H1 (cell line): ENCODE measurements at regions not wholly inside any gene's neighbourhood (a gene's known extent, or its start where the extent isn't known, plus 50 kb on each side); places are given as distances from the start of the nearest gene placed in this dataset.

ENCODE experiments used
- CTCF ChIA-PET: fragments of 300-600 bp; sonication (Branson Sonifier 250); formaldehyde crosslinking; loops from one replicate; lab custom pipeline; 2021; ENCODE audit not compliant: partially characterized antibody; lab: Charles Lee
- POLR2A ChIA-PET: fragments of 300-600 bp; sonication (Branson Sonifier 250); formaldehyde crosslinking; loops from one replicate; lab custom pipeline; 2021; ENCODE audit warnings: inconsistent platforms; ENCODE audit not compliant: partially characterized antibody; lab: Charles Lee
- DNase-seq, 2 experiments: peaks; one replicate each; pipeline versions ENCODE4 v3.0.0 to v3.0.0-alpha.2; 2010 to 2022; ENCODE audit warnings: low spot score in 2 of 2, low read depth in 1 of 2, mixed read lengths in 1 of 2
- FAIRE-seq: peaks from 2 replicates; lab custom pipeline; 2011; peaks lifted over from hg19 to GRCh38; lab: Jason Lieb, UNC
- H2AFZ ChIP-seq: 2 replicates; pipeline ENCODE4 v1.8.1; 2012; ENCODE audit warnings: low read length, inconsistent platforms
- H2AK5ac ChIP-seq: 2 replicates; pipeline ENCODE4 v1.6.1; 2013; ENCODE audit warnings: low read depth, low read length
- H2BK120ac ChIP-seq: replicated peaks from 2 replicates; pipeline ENCODE3; 2013; ENCODE audit warnings: low read depth, low read length, inconsistent platforms
- H2BK12ac ChIP-seq: 2 replicates; pipeline ENCODE4 v1.6.1; 2013; ENCODE audit warnings: low read depth, low read length
- H2BK15ac ChIP-seq: 2 replicates; pipeline ENCODE4 v1.6.1; 2013; ENCODE audit warnings: low read length
- H2BK20ac ChIP-seq: 2 replicates; pipeline ENCODE4 v1.6.1; 2013; ENCODE audit warnings: low read length
- H2BK5ac ChIP-seq: 2 replicates; pipeline ENCODE4 v1.6.1; 2013; ENCODE audit warnings: low read depth, low read length
- H3K14ac ChIP-seq: 2 replicates; pipeline ENCODE4 v1.6.1; 2013; ENCODE audit warnings: inconsistent platforms; ENCODE audit not compliant: insufficient read length
- H3K18ac ChIP-seq: 2 replicates; pipeline ENCODE4 v1.6.1; 2013; ENCODE audit warnings: low read length; ENCODE audit errors: extremely low read depth
- H3K23ac ChIP-seq: 2 replicates; pipeline ENCODE4 v1.6.1; 2013; ENCODE audit warnings: inconsistent platforms; ENCODE audit not compliant: insufficient read length
- H3K23me2 ChIP-seq: 2 replicates; pipeline ENCODE4 v1.6.1; 2013; ENCODE audit warnings: low read depth, low read length
- H3K27ac ChIP-seq: 2 replicates; pipeline ENCODE4 v1.6.1; 2011; ENCODE audit warnings: low read depth, low read length, inconsistent platforms
- H3K27me3 ChIP-seq, 4 experiments: replicated peaks in 1 of 4; 1 replicate in 1 of 4; 2 replicates in 3 of 4; pipeline versions ENCODE4 v1.6.1 to v1.8.1; 2011 to 2013; ENCODE audit warnings: low read length in 3 of 4, mild to moderate bottlenecking in 3 of 4, inconsistent platforms in 2 of 4, mixed read lengths in 2 of 4, moderate library complexity in 1 of 4; ENCODE audit not compliant: control insufficient read depth in 3 of 4, insufficient read depth in 3 of 4; ENCODE audit errors: extremely low read depth in 1 of 4
- H3K36me3 ChIP-seq, 4 experiments: 2 replicates each; pipeline versions ENCODE4 v1.6.1 to v1.8.1; 2011 to 2013; ENCODE audit warnings: mild to moderate bottlenecking in 4 of 4, low read length in 3 of 4, moderate library complexity in 2 of 4, control low read depth in 1 of 4, inconsistent platforms in 1 of 4; ENCODE audit not compliant: insufficient read depth in 4 of 4, control insufficient read depth in 2 of 4
- H3K4ac ChIP-seq: replicated peaks from 2 replicates; pipeline ENCODE3; 2013; ENCODE audit warnings: low read length, low read depth, mixed read lengths, inconsistent platforms; ENCODE audit not compliant: insufficient read length
- H3K4me1 ChIP-seq, 4 experiments: replicated peaks in 1 of 4; 1 replicate in 1 of 4; 2 replicates in 3 of 4; pipeline versions ENCODE4 v1.6.1 to v1.8.1; 2011 to 2013; ENCODE audit warnings: low read length in 3 of 4, inconsistent platforms in 2 of 4, mixed read lengths in 1 of 4; ENCODE audit not compliant: insufficient read depth in 4 of 4, control insufficient read depth in 3 of 4
- H3K4me2 ChIP-seq, 2 experiments: 2 replicates each; pipeline versions ENCODE4 v1.6.1 to v1.8.1; 2011 to 2013; ENCODE audit warnings: low read depth in 2 of 2, low read length in 2 of 2, control low read depth in 1 of 2, inconsistent platforms in 1 of 2, mild to moderate bottlenecking in 1 of 2; ENCODE audit not compliant: insufficient read depth in 1 of 2
- H3K4me3 ChIP-seq, 4 experiments: fragments of 200-600, 300-600 bp in 1 of 4; sonication (generic), shearing (Covaris generic), sonication (Bioruptor Twin) in 1 of 4; 2 replicates each; pipeline versions ENCODE4 v1.5.1 to v1.8.1; 2011 to 2016; ENCODE audit warnings: low read length in 4 of 4, low read depth in 3 of 4, control low read depth in 2 of 4, inconsistent platforms in 2 of 4, mild to moderate bottlenecking in 2 of 4, mixed read lengths in 1 of 4, moderate library complexity in 1 of 4; ENCODE audit not compliant: insufficient read depth in 2 of 4; ENCODE audit errors: extremely low read depth in 1 of 4
- H3K56ac ChIP-seq: replicated peaks from 2 replicates; pipeline ENCODE3; 2013; ENCODE audit warnings: low read depth, mild to moderate bottlenecking, mixed read lengths, low read length, inconsistent platforms; ENCODE audit not compliant: insufficient read length
- H3K79me1 ChIP-seq: 2 replicates; pipeline ENCODE4 v1.6.1; 2013; ENCODE audit warnings: low read depth, low read length, control low read depth
- H3K79me2 ChIP-seq, 2 experiments: 2 replicates each; pipeline versions ENCODE4 v1.6.1 to v1.8.1; 2012 to 2013; ENCODE audit warnings: low read length in 2 of 2, mild to moderate bottlenecking in 2 of 2, inconsistent platforms in 1 of 2; ENCODE audit not compliant: insufficient read depth in 2 of 2, control insufficient read depth in 1 of 2
- H3K9ac ChIP-seq, 4 experiments: replicated peaks in 1 of 4; 1 replicate in 1 of 4; 2 replicates in 3 of 4; pipeline versions ENCODE4 v1.6.1 to v1.8.1; 2011 to 2013; ENCODE audit warnings: low read depth in 3 of 4, low read length in 3 of 4, control low read depth in 2 of 4, mild to moderate bottlenecking in 2 of 4, moderate library complexity in 2 of 4, inconsistent platforms in 1 of 4; ENCODE audit errors: extremely low read depth in 1 of 4
- H3K9me3 ChIP-seq, 2 experiments: 2 replicates each; pipeline versions ENCODE4 v1.6.1 to v1.8.1; 2012 to 2013; ENCODE audit warnings: mild to moderate bottlenecking in 2 of 2, moderate library complexity in 2 of 2, control low read depth in 1 of 2, inconsistent platforms in 1 of 2, low read depth in 1 of 2, low read length in 1 of 2, mixed read lengths in 1 of 2; ENCODE audit not compliant: insufficient read depth in 2 of 2
- H4K20me1 ChIP-seq, 2 experiments: replicated peaks in 1 of 2; 2 replicates each; pipeline versions ENCODE3 to v1.8.1; 2011 to 2013; ENCODE audit warnings: inconsistent platforms in 2 of 2, low read length in 2 of 2, mild to moderate bottlenecking in 1 of 2; ENCODE audit not compliant: insufficient read depth in 2 of 2, control insufficient read depth in 1 of 2
- H4K5ac ChIP-seq: 2 replicates; pipeline ENCODE4 v1.6.1; 2013; ENCODE audit warnings: low read length, low read depth, mixed read lengths, inconsistent platforms; ENCODE audit not compliant: insufficient read length
- H4K8ac ChIP-seq: 2 replicates; pipeline ENCODE4 v1.8.0; 2013; ENCODE audit warnings: mild to moderate bottlenecking, moderate library complexity, low read length, inconsistent platforms; ENCODE audit not compliant: insufficient read depth; ENCODE audit errors: extremely low read depth
- H4K91ac ChIP-seq: replicated peaks from 2 replicates; pipeline ENCODE3; 2013; ENCODE audit warnings: low read length, mixed read lengths, inconsistent platforms; ENCODE audit not compliant: insufficient read length
- BACH1 ChIP-seq: IDR thresholded peaks from 2 replicates; pipeline ENCODE4 v1.6.1; 2012; ENCODE audit warnings: low read length, improper control_type of control experiment
- BCL11A ChIP-seq, 2 experiments: IDR thresholded peaks; one replicate each; pipeline ENCODE4 v1.6.1; 2011; ENCODE audit warnings: low read depth in 2 of 2, low read length in 2 of 2, mild to moderate bottlenecking in 2 of 2
- CBX8 ChIP-seq: fragments of 300-800, 300-1000 bp; sonication (generic); IDR thresholded peaks from 2 replicates; pipeline ENCODE4 v1.7.1; 2016; ENCODE audit warnings: low read depth, low read length, borderline replicate concordance
- CHD1 ChIP-seq: IDR thresholded peaks from 2 replicates; pipeline ENCODE4 v1.6.1; 2012; ENCODE audit warnings: low read depth, low read length, improper control_type of control experiment
- EP300 ChIP-seq, 2 experiments: IDR thresholded peaks; 1 replicate in 1 of 2; 2 replicates in 1 of 2; pipeline ENCODE4 v1.6.1; 2011 to 2012; ENCODE audit warnings: low read depth in 2 of 2, low read length in 2 of 2, mild to moderate bottlenecking in 2 of 2, borderline replicate concordance in 1 of 2, inconsistent platforms in 1 of 2, moderate library complexity in 1 of 2
- FOSL1 ChIP-seq: IDR thresholded peaks from 2 replicates; pipeline ENCODE4 v1.6.1; 2011; ENCODE audit warnings: mild to moderate bottlenecking, low read depth, low read length, moderate library complexity; ENCODE audit not compliant: insufficient read depth
- GABPA ChIP-seq: IDR thresholded peaks from 2 replicates; pipeline ENCODE4 v1.6.1; 2011; ENCODE audit warnings: mild to moderate bottlenecking, low read length, moderate library complexity, borderline replicate concordance; ENCODE audit not compliant: insufficient read depth
- NRF1 ChIP-seq: IDR thresholded peaks from 2 replicates; pipeline ENCODE4 v1.6.1; 2011; ENCODE audit warnings: mild to moderate bottlenecking, low read depth, low read length, improper control_type of control experiment
- RAD21 ChIP-seq, 2 experiments: IDR thresholded peaks in 1 of 2; conservative IDR thresholded peaks in 1 of 2; 2 replicates each; pipeline ENCODE4 v1.6.1; 2011; ENCODE audit warnings: low read depth in 2 of 2, low read length in 2 of 2, improper control_type of control experiment in 1 of 2, inconsistent platforms in 1 of 2, mild to moderate bottlenecking in 1 of 2, moderate library complexity in 1 of 2
- RBBP5 ChIP-seq: IDR thresholded peaks from 2 replicates; pipeline ENCODE4 v1.7.1; 2012; ENCODE audit warnings: low read depth, mild to moderate bottlenecking, inconsistent platforms, low read length, moderate library complexity, borderline replicate concordance
- RXRA ChIP-seq: IDR thresholded peaks from 2 replicates; pipeline ENCODE4 v1.6.1; 2011; ENCODE audit warnings: low read depth, mild to moderate bottlenecking, low read length, moderate library complexity; ENCODE audit not compliant: insufficient read depth
- SIRT6 ChIP-seq: IDR thresholded peaks from one replicate; pipeline ENCODE4 v1.7.1; 2012; ENCODE audit warnings: low read length, inconsistent platforms
- SP4 ChIP-seq: IDR thresholded peaks from 2 replicates; pipeline ENCODE4 v1.6.1; 2012; ENCODE audit warnings: low read length, inconsistent platforms
- TCF12 ChIP-seq: IDR thresholded peaks from 2 replicates; pipeline ENCODE4 v1.6.1; 2011; ENCODE audit warnings: low read depth, mild to moderate bottlenecking, low read length
- YY1 ChIP-seq: IDR thresholded peaks from 2 replicates; pipeline ENCODE4 v1.6.1; 2011; ENCODE audit warnings: low read depth, mild to moderate bottlenecking, low read length
- ZNF274 ChIP-seq: IDR thresholded peaks from 2 replicates; pipeline ENCODE4 v1.7.0; 2012; ENCODE audit warnings: low read length, borderline replicate concordance; ENCODE audit errors: extremely low read depth

- CTCF ChIA-PET, result interaction anchor here (0.8 to 1.4 kb wide), 3 partner anchors 28 to 68 kb away, joined by 3 read pairs; no protein-coding TSS in a partner anchor
- no peak overlapping the region for H3K4ac ChIP-seq
- POLR2A ChIA-PET, result interaction anchor here (0.8 to 1.4 kb wide), 3 partner anchors 10 to 26 kb away, joined by 3 read pairs; no protein-coding TSS in a partner anchor
- no peak for TF ChIP-seq SIRT6
- no peak for TF ChIP-seq GABPA
- TF ChIP-seq YY1, result no peak
- no peak for TF ChIP-seq ZNF274
- no peak for TF ChIP-seq BACH1
- no peak for TF ChIP-seq RBBP5
- TF ChIP-seq CBX8, result no peak
- no peak for TF ChIP-seq NRF1
- no peak for TF ChIP-seq BCL11A (IDR thresholded peaks at IDR 0.05; ENCODE audit: low read depth in 2 of 2, low read length in 2 of 2)
- TF ChIP-seq FOSL1, result no peak
- TF ChIP-seq RXRA, result no peak
- no peak for TF ChIP-seq SP4
- TF ChIP-seq CHD1, result no peak
- no peak for TF ChIP-seq RAD21 (IDR thresholded peaks at IDR 0.05 in 1 of 2, conservative IDR thresholded peaks at IDR 0.05 in 1 of 2; ENCODE audit: low read depth in 2 of 2, low read length in 2 of 2)
- TF ChIP-seq TCF12, result no peak
- TF ChIP-seq EP300 (IDR thresholded peaks at IDR 0.05; ENCODE audit: borderline replicate concordance in 1 of 2, low read depth in 2 of 2, low read length in 2 of 2), result no peak
These were observed 177.1 kb upstream of the SEMA6A start for GRCh38 chr5:116751684-116752083.

More at GRCh38 chr5:116751684-116752083, 177.1 kb upstream of the SEMA6A start:
- H2BK20ac ChIP-seq, result no peak overlapping the region
- H3K14ac ChIP-seq, result no peak overlapping the region
- no peak overlapping the region for H2AK5ac ChIP-seq
- no peaks in the 10 kb centered on the region for H3K27me3 ChIP-seq
- H3K9ac ChIP-seq, result no peak overlapping the region
- H2BK120ac ChIP-seq, result no peak overlapping the region
- H3K4me3 ChIP-seq, result no peak overlapping the region
- H3K23me2 ChIP-seq, result no peaks in the 10 kb centered on the region
- no peak overlapping the region for H4K8ac ChIP-seq
- H2AFZ ChIP-seq, result no peak overlapping the region
- H2BK15ac ChIP-seq, result no peak overlapping the region
- no peaks in the 10 kb centered on the region for H3K79me1 ChIP-seq
- H2BK12ac ChIP-seq, result no peak overlapping the region
- H3K56ac ChIP-seq, result no peak overlapping the region
- H3K9me3 ChIP-seq, result peaks cover 4 to 6% of the 10 kb centered on the region in 2 experiments
- H4K91ac ChIP-seq, result no peak overlapping the region
- peaks cover 0 to under 1% (median 0%) of the 10 kb centered on the region in 4 experiments; a peak in 2 of 8 replicates for H3K36me3 ChIP-seq
- FAIRE-seq (no peak), DNase-seq (no peak)
- no peaks in the 10 kb centered on the region for H3K79me2 ChIP-seq
- H3K27ac ChIP-seq, result no peak overlapping the region
- no peak overlapping the region for H4K5ac ChIP-seq
- no peak overlapping the region for H3K18ac ChIP-seq
- no peak overlapping the region for H3K23ac ChIP-seq
- H4K20me1 ChIP-seq, result no peaks in the 10 kb centered on the region
- peaks cover 0 to 9% (median 2%) of the 10 kb centered on the region in 4 experiments; a peak in 3 of 7 replicates for H3K4me1 ChIP-seq
- H2BK5ac ChIP-seq, result no peak overlapping the region
- no peak overlapping the region for H3K4me2 ChIP-seq
